HepG2 (cell line): ENCODE measurements at regions not wholly inside any gene's neighbourhood (a gene's known extent, or its start where the extent isn't known, plus 50 kb on each side); places are given as distances from the start of the nearest gene placed in this dataset.
"Not testable (repeated sequence)": the region's sequence is repeated elsewhere in the genome, so short reads cannot be mapped to it uniquely, and the experiment has no call there.

Experiments used
- ATAC-seq: fragments of 200-7000 bp; cut with Tn5 transposase; 3 replicates; pipeline ENCODE4 v1.9.1; 2020; ENCODE audit warnings: mild to moderate bottlenecking, moderate library complexity
- BruUV-seq: library from RNA; stranded (reverse); fragments of 400-500 nt; replicated peaks from 2 replicates; lab custom pipeline; 2021; lab: Mats Ljungman, UMichigan
- CTCF ChIA-PET: fragments of 300-600 bp; formaldehyde crosslinking; extraction: SDS; loops from one replicate; lab custom pipeline; 2021; ENCODE audit warnings: low total read pairs, inconsistent platforms, low intra/inter-chr PET ratio; lab: Yijun Ruan, JAX
- POLR2A ChIA-PET: fragments of 350-600 bp; sonication (Branson Sonifier 250); formaldehyde crosslinking; loops from one replicate; lab custom pipeline; 2020; ENCODE audit warnings: antibody characterized with exemption, inconsistent platforms; lab: Yijun Ruan, JAX
- DNase-seq: peaks from one replicate; pipeline ENCODE4 v3.0.0-alpha.2; 2015; ENCODE audit warnings: low spot score
- FAIRE-seq: peaks from 3 replicates; lab custom pipeline; 2011; peaks lifted over from hg19 to GRCh38; lab: Jason Lieb, UNC
- H2AFZ ChIP-seq: one replicate; pipeline ENCODE4 v1.6.1; 2011; ENCODE audit warnings: low read length, inconsistent platforms
- H3K27ac ChIP-seq: fragments of 300-600 bp; 3 replicates; pipeline ENCODE4 v1.8.0; 2011; ENCODE audit warnings: mixed run types, mild to moderate bottlenecking, mixed read lengths, low read length, inconsistent platforms; ENCODE audit not compliant: insufficient read depth; ENCODE audit errors: extremely low read length
- H3K27me3 ChIP-seq, 2 experiments: fragments of 200-600 bp in 1 of 2; 2 replicates in 1 of 2; 3 replicates in 1 of 2; pipeline versions ENCODE4 v1.6.0 to v1.8.0; 2011; ENCODE audit warnings: low read length in 2 of 2, mild to moderate bottlenecking in 2 of 2, moderate library complexity in 2 of 2, inconsistent platforms in 1 of 2; ENCODE audit not compliant: insufficient read depth in 2 of 2, control insufficient read depth in 1 of 2
- H3K36me3 ChIP-seq, 2 experiments: fragments of 200-600 bp in 1 of 2; replicated peaks in 1 of 2; 2 replicates in 1 of 2; 3 replicates in 1 of 2; pipeline versions ENCODE4 v1.5.1 to v1.8.0; 2011; ENCODE audit warnings: low read length in 2 of 2, inconsistent platforms in 1 of 2; ENCODE audit not compliant: insufficient read depth in 2 of 2, control insufficient read depth in 1 of 2
- H3K4me1 ChIP-seq: 2 replicates; pipeline ENCODE4 v1.5.1; 2012; ENCODE audit warnings: low read length, inconsistent platforms; ENCODE audit not compliant: insufficient read depth
- H3K4me2 ChIP-seq: 2 replicates; pipeline ENCODE4 v1.6.0; 2011; ENCODE audit warnings: low read depth, low read length, inconsistent platforms
- H3K4me3 ChIP-seq, 3 experiments: fragments of 200-600 bp in 1 of 3; sonication (generic), shearing (Covaris generic) in 1 of 3; replicated peaks in 1 of 3; 2 replicates each; pipeline ENCODE4 v1.5.1; 2011 to 2016; ENCODE audit warnings: low read length in 3 of 3, inconsistent platforms in 2 of 3, low read depth in 2 of 3, mild to moderate bottlenecking in 2 of 3, control low read depth in 1 of 3, mixed read lengths in 1 of 3; ENCODE audit not compliant: insufficient read depth in 1 of 3
- H3K79me2 ChIP-seq: one replicate; pipeline ENCODE4 v1.6.1; 2011; ENCODE audit warnings: low read length, inconsistent platforms; ENCODE audit not compliant: insufficient read depth
- H3K9ac ChIP-seq: 2 replicates; pipeline ENCODE4 v1.6.0; 2011; ENCODE audit warnings: mild to moderate bottlenecking, low read depth, low read length, inconsistent platforms; ENCODE audit not compliant: insufficient read depth
- H3K9me3 ChIP-seq: 2 replicates; pipeline ENCODE4 v1.5.1; 2012; ENCODE audit warnings: mild to moderate bottlenecking, low read length
- H4K20me1 ChIP-seq: 2 replicates; pipeline ENCODE4 v1.6.0; 2011; ENCODE audit warnings: inconsistent platforms, mild to moderate bottlenecking, low read length, moderate library complexity; ENCODE audit not compliant: insufficient read depth
- DZIP1 ChIP-seq: sonication (generic); formaldehyde crosslinking; IDR thresholded peaks from 2 replicates; pipeline ENCODE4 v1.5.0; 2020; ENCODE audit warnings: mild to moderate bottlenecking, missing genetic modification reagents
- WGBS: methylation state at CpG from one replicate; pipeline ENCODE4 v1.1.6; 2017; ENCODE audit warnings: low lambda C conversion rate; 5-methylcytosine and 5-hydroxymethylcytosine counted together
- in situ Hi-C: cut with HindIII; loops from 2 replicates; pipeline ENCODE4 v1.10.0; 2017; ENCODE audit warnings: low pct_unique_long_range_greater_than_20kb; ENCODE audit not compliant: extremely low pct_ligation_motif_present
- intact Hi-C: fragments of 100-400 bp; cut with micrococcal nuclease; formaldehyde crosslinking; loops from one replicate; pipeline ENCODE4 v1.10.0; 2022; ENCODE audit not compliant: unreplicated experiment

DNA sequence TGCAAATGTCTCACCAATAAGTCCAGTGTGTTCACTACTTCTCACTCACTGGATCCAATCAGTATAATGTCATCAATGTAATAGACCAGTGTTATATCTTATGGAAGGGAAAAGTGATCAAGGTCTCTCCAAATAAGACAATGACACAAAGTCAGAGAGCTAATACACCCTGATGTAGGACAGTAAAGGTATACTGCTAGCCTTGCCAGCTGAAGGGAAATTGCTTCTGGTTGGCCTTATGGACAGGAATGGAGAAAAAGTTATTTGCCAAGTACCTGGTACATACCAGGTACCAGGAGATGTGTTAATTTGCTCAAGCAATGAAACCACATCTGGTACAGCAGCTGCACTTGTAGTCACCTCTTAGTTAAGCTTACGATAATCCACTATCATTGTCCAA, 141.0 kb downstream of the LTN1 start (continued):
- no peak for TF ChIP-seq DZIP1 (CRISPR knock-in tag)

DNA sequence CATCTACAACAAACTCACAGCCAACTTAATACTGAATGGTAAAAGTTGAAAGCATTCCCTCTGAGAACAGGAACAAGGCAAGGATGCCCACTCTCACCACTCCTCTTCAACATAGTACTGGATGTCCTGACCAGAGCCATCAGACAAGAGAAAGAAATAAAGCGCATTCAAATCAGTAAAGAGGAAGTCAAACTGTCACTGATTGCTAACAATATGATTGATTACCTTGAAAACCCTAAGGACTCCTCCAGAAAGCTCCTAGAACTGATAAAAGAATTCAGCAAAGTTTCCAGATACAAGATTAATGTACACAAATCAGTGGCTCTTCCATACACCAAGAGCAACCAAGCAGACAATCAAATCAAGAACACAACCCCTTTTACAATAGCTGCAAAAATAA, 153.4 kb downstream of the LTN1 start:
- 56% methylated on average over 1 of the region's 1 CpG for WGBS
- CTCF ChIA-PET, DNase-seq, H3K79me2 ChIP-seq, H3K4me1 ChIP-seq, H3K36me3 ChIP-seq, FAIRE-seq, ATAC-seq, H3K9ac ChIP-seq, BruUV-seq, H4K20me1 ChIP-seq, H3K9me3 ChIP-seq, POLR2A ChIA-PET, H3K4me2 ChIP-seq, H2AFZ ChIP-seq, H3K4me3 ChIP-seq, H3K27ac ChIP-seq, in situ Hi-C loops, H3K27me3 ChIP-seq, intact Hi-C loops: not testable (repeated sequence)

DNA sequence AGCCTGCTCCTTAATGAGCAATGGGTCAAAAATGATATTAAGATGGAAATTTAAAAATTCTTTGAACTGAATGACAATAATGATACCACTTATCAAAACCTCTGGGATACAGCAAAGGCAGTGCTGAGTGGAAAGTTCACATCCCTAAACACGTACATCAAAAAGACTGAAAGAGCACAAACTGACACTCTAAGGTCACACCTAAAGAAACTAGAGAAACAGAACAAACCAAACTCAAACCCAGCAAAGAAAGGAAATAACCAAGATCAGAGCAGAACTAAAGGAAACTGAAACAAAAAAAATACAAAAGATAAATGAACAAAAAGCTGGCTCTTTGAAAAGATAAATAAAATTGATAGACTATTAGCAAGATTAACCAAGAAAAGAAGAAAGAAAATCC, 155.3 kb downstream of the LTN1 start:
- FAIRE-seq, DNase-seq, H3K4me3 ChIP-seq, BruUV-seq, H3K79me2 ChIP-seq, CTCF ChIA-PET, ATAC-seq, in situ Hi-C loops, H3K4me1 ChIP-seq, H2AFZ ChIP-seq, H3K36me3 ChIP-seq, H3K9me3 ChIP-seq, H3K9ac ChIP-seq, POLR2A ChIA-PET, H4K20me1 ChIP-seq, H3K4me2 ChIP-seq, H3K27ac ChIP-seq, intact Hi-C loops, H3K27me3 ChIP-seq: not testable (repeated sequence)
- 42% methylated on average over 1 of the region's 1 CpG for WGBS

GRCh38 chr21:28836588-28836987, 156.1 kb downstream of the LTN1 start:
- BruUV-seq, CTCF ChIA-PET, POLR2A ChIA-PET, H2AFZ ChIP-seq, intact Hi-C loops, H3K4me3 ChIP-seq, H3K9ac ChIP-seq, H3K4me2 ChIP-seq, ATAC-seq, H4K20me1 ChIP-seq, H3K79me2 ChIP-seq, DNase-seq, H3K27ac ChIP-seq, in situ Hi-C loops, H3K9me3 ChIP-seq, H3K36me3 ChIP-seq, FAIRE-seq, H3K27me3 ChIP-seq, H3K4me1 ChIP-seq: not testable (repeated sequence)
- WGBS = 98% methylated on average over 1 of the region's 1 CpG
